ENCODE measurements at regions not wholly inside any gene's neighbourhood (a gene's known extent, or its start where the extent isn't known, plus 50 kb on each side); places are given as distances from the start of the nearest gene placed in this dataset.
"Not testable (repeated sequence)": the region's sequence is repeated elsewhere in the genome, so short reads cannot be mapped to it uniquely, and the experiment has no call there.

DNA sequence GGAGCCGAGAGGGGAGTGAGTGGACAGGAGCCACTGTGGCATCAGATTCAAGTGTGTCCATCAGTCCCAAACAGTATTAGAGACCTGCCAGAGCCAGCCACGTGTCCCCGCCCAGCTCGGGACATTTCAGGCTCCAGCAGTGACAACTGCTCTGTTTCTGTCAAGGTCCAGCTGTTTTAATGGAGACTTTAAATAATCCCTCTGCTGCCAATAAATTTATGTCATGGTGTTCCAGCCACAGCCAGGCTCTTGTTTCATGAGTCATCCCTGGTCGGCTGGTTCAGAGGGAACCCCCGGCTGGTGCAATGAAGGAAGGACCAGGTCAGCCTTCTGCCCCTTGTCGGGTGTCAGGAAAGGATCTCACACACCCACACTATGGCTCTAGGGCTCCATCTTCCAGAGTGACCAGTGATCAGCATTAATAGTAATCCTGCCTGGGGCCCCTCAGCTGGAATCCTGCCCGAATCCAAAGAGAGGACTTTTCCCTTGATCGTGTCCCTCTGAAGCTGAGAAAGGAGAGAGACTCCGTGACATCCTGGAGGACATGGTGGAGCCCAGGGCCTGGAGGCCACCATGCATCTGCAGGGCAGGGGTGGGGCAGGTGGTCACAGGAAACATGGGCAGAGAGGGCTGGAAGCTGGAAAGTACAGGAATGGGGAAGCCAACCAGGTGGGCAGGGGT is 197.3 kb downstream of the MATN1 start:
- peak overlapping the region; percentile 32 to 70 (median 50) for H3K27ac Mint-ChIP-seq
- no peak overlapping the region for H3K4me3 Mint-ChIP-seq
- TF ChIP-seq, protein P1, sequence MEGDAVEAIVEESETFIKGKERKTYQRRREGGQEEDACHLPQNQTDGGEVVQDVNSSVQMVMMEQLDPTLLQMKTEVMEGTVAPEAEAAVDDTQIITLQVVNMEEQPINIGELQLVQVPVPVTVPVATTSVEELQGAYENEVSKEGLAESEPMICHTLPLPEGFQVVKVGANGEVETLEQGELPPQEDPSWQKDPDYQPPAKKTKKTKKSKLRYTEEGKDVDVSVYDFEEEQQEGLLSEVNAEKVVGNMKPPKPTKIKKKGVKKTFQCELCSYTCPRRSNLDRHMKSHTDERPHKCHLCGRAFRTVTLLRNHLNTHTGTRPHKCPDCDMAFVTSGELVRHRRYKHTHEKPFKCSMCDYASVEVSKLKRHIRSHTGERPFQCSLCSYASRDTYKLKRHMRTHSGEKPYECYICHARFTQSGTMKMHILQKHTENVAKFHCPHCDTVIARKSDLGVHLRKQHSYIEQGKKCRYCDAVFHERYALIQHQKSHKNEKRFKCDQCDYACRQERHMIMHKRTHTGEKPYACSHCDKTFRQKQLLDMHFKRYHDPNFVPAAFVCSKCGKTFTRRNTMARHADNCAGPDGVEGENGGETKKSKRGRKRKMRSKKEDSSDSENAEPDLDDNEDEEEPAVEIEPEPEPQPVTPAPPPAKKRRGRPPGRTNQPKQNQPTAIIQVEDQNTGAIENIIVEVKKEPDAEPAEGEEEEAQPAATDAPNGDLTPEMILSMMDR (IDR thresholded peaks at IDR 0.05; ENCODE audit: unreplicated experiment in 3 of 3), result no peak
- peaks cover 32% of the 10 kb centered on the region for H3K4me1 Mint-ChIP-seq
- no peaks in the 10 kb centered on the region for H3K36me3 Mint-ChIP-seq (ENCODE audit: low read depth)
- H3K27me3 Mint-ChIP-seq (ENCODE audit: low read depth), result peaks cover 12% of the 10 kb centered on the region
- H3K9me3 Mint-ChIP-seq, result peaks cover 7% of the 10 kb centered on the region

DNA sequence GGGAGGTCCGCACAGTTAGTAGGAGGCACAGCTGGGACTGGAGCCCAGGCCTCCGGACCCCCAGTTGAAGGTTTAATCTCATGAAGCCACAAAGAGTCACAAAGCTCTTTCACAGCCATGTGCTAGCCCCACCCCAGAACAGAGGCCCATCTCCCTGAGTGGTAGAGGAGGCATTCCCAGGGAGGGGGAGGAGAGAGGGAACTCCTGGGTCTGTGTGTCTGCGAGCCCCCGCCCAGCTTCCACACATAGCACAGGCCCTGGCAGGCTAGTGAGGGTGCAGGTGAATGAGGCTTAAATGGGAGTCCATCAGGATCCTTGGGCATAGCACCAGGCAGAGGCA is 197.8 kb downstream of the MATN1 start:
- H3K27me3 Mint-ChIP-seq (ENCODE audit: low read depth), result peaks cover 13% of the 10 kb centered on the region
- TF ChIP-seq, protein P1 (IDR thresholded peaks at IDR 0.05; ENCODE audit: unreplicated experiment in 3 of 3), result no peak
- no peak overlapping the region for H3K27ac Mint-ChIP-seq
- no peak overlapping the region for H3K4me3 Mint-ChIP-seq
- H3K36me3 Mint-ChIP-seq (ENCODE audit: low read depth), result no peaks in the 10 kb centered on the region
- H3K4me1 Mint-ChIP-seq, result peaks cover 32% of the 10 kb centered on the region
- peaks cover 7% of the 10 kb centered on the region for H3K9me3 Mint-ChIP-seq

DNA sequence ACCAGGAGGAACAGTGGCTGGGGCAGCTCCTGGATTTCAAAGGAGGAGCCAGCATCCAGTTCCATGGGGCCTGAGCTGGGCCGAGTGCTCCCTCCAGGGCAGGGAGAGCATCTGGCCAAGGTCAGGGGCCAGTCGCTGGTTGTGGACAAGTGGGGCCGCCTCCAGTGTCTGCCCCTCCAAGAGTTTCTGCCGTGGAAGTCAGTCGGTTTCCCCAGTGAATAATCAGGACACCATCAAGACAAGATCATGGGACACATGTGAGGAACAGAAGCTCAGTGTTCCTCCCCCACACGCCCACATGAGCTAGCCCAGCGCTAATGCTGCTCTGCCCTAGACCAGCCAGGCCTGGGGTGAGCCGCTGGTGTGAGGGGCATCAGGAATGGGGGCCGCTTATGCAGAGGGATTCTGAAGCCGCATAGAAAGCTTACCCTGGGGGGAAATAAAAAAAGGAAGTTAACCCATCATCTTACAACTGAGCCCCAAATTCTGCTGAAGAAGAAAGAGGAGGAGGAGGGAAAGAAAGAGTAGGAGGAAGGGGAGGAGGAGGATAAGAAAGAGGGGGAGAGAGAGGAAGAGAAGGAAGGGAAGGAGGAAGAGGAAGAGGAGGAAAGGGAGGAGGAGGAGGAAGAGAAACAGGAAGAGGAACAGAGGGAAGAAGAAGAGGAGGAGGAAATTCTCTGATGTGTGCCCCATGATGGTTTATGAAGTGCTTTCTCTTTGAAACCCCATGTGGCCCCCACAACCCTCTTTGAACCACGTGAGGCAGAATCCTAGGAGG is 198.4 kb downstream of the MATN1 start:
- Mint-ChIP-seq H3K36me3 (ENCODE audit: low read depth) (no peaks in the 10 kb centered on the region), H3K9me3 (peaks cover 7% of the 10 kb centered on the region), H3K4me1 (peaks cover 32% of the 10 kb centered on the region), H3K27me3 (ENCODE audit: low read depth) (peaks cover 13% of the 10 kb centered on the region), H3K27ac (no peak overlapping the region), H3K4me3 (no peak overlapping the region)
- TF ChIP-seq, protein P1 (IDR thresholded peaks at IDR 0.05; ENCODE audit: unreplicated experiment in 3 of 3), result no peak

DNA sequence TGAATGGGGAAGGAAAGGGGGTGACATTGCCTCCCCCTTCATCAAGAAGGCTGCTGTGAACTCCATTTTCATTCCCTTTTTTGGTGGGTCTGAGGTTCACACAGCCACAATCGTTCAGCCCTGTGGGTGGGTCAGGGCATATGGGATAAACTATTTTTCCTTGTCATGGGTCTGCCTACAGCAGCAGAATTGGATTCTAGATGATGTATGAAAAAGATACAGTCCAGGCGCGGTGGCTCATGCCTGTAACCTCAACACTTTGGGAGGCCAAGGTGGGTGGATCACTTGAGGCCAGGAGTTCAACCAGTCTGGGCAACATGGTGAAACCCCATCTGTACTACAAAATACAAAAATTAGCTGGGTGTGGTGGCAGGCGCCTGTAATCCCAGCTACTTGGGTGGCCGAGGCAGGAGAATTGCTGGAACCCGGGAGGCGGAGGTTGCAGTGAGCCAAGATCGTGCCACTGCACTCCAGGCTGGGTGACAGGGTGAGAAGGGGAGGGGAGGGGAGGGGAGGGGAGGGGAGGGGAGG is 199.3 kb downstream of the MATN1 start:
- not testable (repeated sequence) for H3K27ac Mint-ChIP-seq; H3K36me3 Mint-ChIP-seq (ENCODE audit: low read depth); H3K9me3 Mint-ChIP-seq; H3K4me3 Mint-ChIP-seq
- peaks cover 13% of the 10 kb centered on the region for H3K27me3 Mint-ChIP-seq (ENCODE audit: low read depth)
- peaks cover 32% of the 10 kb centered on the region for H3K4me1 Mint-ChIP-seq

DNA sequence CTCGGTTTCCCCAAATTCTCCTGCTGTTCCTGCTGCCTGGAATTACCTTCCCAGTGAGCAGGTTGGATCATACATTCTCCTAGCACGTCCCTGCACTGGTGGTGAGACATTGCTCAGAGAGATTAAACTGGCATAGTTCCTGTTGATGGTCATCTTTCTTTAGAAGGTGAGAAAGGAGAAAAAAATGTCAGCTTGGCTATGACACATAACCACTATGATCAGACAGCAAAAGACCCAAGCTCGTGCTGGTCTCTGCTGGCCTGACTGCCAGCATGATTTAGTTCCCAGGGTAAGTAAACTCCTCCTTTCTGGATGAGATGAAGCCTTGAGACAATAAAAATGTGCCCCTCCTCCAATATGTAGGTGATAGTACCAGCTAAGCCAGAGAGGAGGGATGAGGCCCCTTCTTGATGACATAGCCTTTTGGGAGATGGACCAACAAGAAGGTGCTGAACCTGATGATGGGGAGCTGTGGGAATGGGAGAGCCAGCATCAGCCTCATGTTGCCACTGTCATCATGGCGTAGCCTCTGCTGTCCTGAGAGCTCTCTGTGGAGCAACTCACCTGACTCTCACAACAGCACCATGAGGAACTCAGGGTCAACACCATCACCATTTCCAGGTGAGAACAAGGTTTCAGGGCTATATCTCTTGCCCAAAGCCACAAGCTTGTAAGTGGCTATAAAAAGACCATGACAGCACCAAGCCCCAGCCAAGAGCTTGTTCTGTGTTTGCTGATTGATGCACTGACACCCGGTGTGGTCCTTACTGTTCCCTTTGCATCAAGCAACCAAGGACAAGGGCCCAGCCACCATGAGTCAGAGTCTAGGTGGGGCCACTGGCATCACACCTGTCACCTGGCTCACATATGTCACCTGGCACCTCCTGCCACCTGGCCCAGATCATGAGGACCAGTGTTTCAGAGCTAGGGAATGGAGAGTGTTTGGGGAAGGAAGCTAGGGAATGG is 200.0 kb downstream of the MATN1 start:
- Mint-ChIP-seq H3K27ac (no peak overlapping the region), H3K4me3 (no peak overlapping the region)
- TF ChIP-seq, protein P1 (IDR thresholded peaks at IDR 0.05; ENCODE audit: unreplicated experiment in 3 of 3), result no peak

More for the DNA sequence above, 200.0 kb downstream of the MATN1 start:
- Mint-ChIP-seq H3K27me3 (ENCODE audit: low read depth) (peaks cover 10% of the 10 kb centered on the region), H3K4me1 (peaks cover 32% of the 10 kb centered on the region), H3K36me3 (ENCODE audit: low read depth) (no peaks in the 10 kb centered on the region), H3K9me3 (no peaks in the 10 kb centered on the region)
